Natural killer cell (primary cell): ENCODE measurements at regions not wholly inside any gene's neighbourhood (a gene's known extent, or its start where the extent isn't known, plus 50 kb on each side); places are given as distances from the start of the nearest gene placed in this dataset.

Experiments used
- ATAC-seq, 3 donors: fragments of 150-1000 bp in 2 of 3; fragments of 200-7000 bp in 1 of 3; cut with Tn5 transposase; 1 replicate in 1 of 3; 2 replicates in 2 of 3; pipeline ENCODE4 v1.10.0; 2021; ENCODE audit warnings: mild to moderate bottlenecking in 2 of 3, moderate library complexity in 2 of 3
- DNase-seq, 2 donors: peaks; one replicate each; pipeline versions ENCODE4 v3.0.0 to v3.0.0-alpha.2; 2013 to 2021; ENCODE audit warnings: mixed read lengths in 1 of 2
- H3K27ac ChIP-seq: one replicate; pipeline ENCODE4 v1.5.1; 2013; ENCODE audit warnings: mild to moderate bottlenecking, low read length
- H3K27me3 ChIP-seq: one replicate; pipeline ENCODE4 v1.6.1; 2013; ENCODE audit warnings: low read length; ENCODE audit not compliant: control insufficient read depth, insufficient read depth
- H3K36me3 ChIP-seq: one replicate; pipeline ENCODE4 v1.6.1; 2013; ENCODE audit warnings: low read length; ENCODE audit not compliant: control insufficient read depth, insufficient read depth
- H3K4me1 ChIP-seq: one replicate; pipeline ENCODE4 v1.6.1; 2013; ENCODE audit warnings: low read length; ENCODE audit not compliant: control insufficient read depth, insufficient read depth
- H3K4me3 ChIP-seq: one replicate; pipeline ENCODE4 v1.5.1; 2013; ENCODE audit warnings: low read length
- H3K9me3 ChIP-seq: one replicate; pipeline ENCODE4 v1.6.1; 2013; ENCODE audit warnings: low read length; ENCODE audit not compliant: control insufficient read depth, insufficient read depth
- H3K27ac Mint-ChIP-seq, 2 donors: one replicate each; pipeline ENCODE4 v1.8.0; 2022; ENCODE audit warnings: mild to moderate bottlenecking in 2 of 2, mixed read lengths in 2 of 2, moderate library complexity in 1 of 2
- H3K27me3 Mint-ChIP-seq, 2 donors: one replicate each; pipeline ENCODE4 v1.8.0; 2022; ENCODE audit warnings: low read depth in 2 of 2, mixed read lengths in 2 of 2
- H3K36me3 Mint-ChIP-seq: one replicate; pipeline ENCODE4 v1.8.0; 2022; ENCODE audit warnings: mixed read lengths
- H3K4me1 Mint-ChIP-seq, 2 donors: one replicate each; pipeline ENCODE4 v1.8.0; 2022; ENCODE audit warnings: mixed read lengths in 2 of 2
- H3K4me3 Mint-ChIP-seq: one replicate; pipeline ENCODE4 v1.8.0; 2022; ENCODE audit warnings: mild to moderate bottlenecking, moderate library complexity, mixed read lengths
- H3K9me3 Mint-ChIP-seq, 2 donors: one replicate each; pipeline ENCODE4 v1.8.0; 2022; ENCODE audit warnings: mixed read lengths in 2 of 2
- CTCF ChIP-seq: fragments of 200-600 bp; IDR thresholded peaks from one replicate; pipeline ENCODE4 v1.8.0; 2022; ENCODE audit warnings: antibody characterized with exemption
- WGBS: methylation state at CpG from one replicate; pipeline ENCODE4 v1.1.7; 2013; ENCODE audit warnings: missing lambda C conversion rate; ENCODE audit not compliant: insufficient coverage; 5-methylcytosine and 5-hydroxymethylcytosine counted together
- intact Hi-C: fragments of 100-400 bp; cut with micrococcal nuclease; formaldehyde crosslinking; loops from one replicate; pipeline ENCODE4 v1.14.2; 2022

GRCh38 chr10:118979661-118980060 is 49.9 kb upstream of the NANOS1 start:
- peaks cover 7% of the 10 kb centered on the region for H3K36me3 Mint-ChIP-seq
- peaks cover 0 to under 1% of the 10 kb centered on the region in 2 donors for H3K9me3 Mint-ChIP-seq
- no peaks in the 10 kb centered on the region for H3K4me1 ChIP-seq
- no peaks in the 10 kb centered on the region for H3K4me1 Mint-ChIP-seq
- intact Hi-C loops, result no loop called here
- peaks cover 8 to 18% of the 10 kb centered on the region in 2 donors for H3K27me3 Mint-ChIP-seq
- 88% methylated on average over 8 of the region's 8 CpGs for WGBS
- no peaks in the 10 kb centered on the region for H3K36me3 ChIP-seq
- H3K27ac Mint-ChIP-seq, result no peak overlapping the region
- no peaks in the 10 kb centered on the region for H3K27me3 ChIP-seq
- no peak overlapping the region for H3K27ac ChIP-seq
- no peak for TF ChIP-seq CTCF
- no peak overlapping the region for H3K4me3 ChIP-seq
- DNase-seq (no peak), ATAC-seq (no peak)
- no peaks in the 10 kb centered on the region for H3K9me3 ChIP-seq
- no peak overlapping the region for H3K4me3 Mint-ChIP-seq
